HG03045 (cell line): ENCODE measurements at regions not wholly inside any gene's neighbourhood (a gene's known extent, or its start where the extent isn't known, plus 50 kb on each side); places are given as distances from the start of the nearest gene placed in this dataset.
"Not testable (repeated sequence)": the region's sequence is repeated elsewhere in the genome, so short reads cannot be mapped to it uniquely, and the experiment has no call there.

Source experiments
- ATAC-seq: cut with Tn5 transposase; IDR thresholded peaks from one replicate; pipeline ENCODE4 v1.9.1; 2021; ENCODE audit warnings: mild to moderate bottlenecking, moderate library complexity; ENCODE audit not compliant: unreplicated experiment

GRCh38 chr3:40878464-40878905 lies 320.8 kb upstream of the CTNNB1 start:
- ATAC-seq = no peak

DNA sequence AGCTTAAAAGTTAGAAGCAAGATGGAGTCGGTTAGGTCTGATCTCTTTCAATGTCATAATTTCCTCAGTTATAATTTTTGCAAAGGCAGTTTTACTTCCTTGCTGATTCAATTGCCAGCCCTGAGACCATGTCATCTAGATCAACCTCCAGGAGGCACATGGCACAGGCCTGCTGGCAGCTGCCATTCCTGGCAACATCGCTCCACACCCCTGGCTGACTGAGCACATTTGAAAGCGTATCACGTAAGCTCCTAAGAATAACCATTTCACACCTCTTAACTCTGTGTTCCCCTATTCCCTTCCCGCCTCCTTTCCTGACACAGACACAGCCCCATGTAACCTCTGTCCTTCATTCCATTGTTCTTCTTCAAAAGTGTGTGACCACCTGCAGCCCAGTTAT lies 313.9 kb upstream of the CTNNB1 start:
- ATAC-seq = no peak

DNA sequence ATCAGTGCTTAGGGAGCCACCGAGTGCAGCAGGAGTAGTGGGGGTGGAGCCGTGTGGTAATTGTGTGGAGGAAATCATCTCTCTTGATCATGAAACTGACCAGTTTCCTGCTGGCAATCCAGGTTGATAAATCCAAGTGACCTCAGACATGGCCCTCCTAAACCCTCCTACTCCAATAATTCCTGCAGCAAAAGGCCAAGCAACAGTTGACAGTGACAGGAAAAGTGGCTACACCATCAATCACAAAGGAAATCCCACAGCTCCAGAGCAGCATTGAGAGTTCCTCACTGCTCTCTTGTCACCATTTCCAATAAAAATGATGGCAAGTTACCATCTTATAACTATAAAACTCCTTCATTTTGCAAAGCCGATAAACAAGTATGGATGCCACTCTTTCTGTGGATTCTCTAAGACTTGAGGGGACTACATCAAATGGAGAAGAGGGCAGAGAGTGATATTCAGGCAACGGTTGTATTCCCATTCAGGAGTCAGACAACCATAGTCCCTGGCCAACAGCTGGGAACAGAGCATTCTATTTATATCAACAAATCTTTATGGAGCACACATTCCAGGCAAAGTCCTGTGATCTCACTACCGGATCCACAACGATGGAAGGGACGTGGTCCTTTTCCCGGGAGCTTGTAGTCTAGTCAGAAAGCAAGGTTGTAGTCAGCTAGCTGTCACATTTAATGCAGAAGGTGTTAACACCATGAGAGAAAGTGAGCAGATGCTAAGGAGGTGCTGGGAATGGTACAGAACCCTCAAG lies 312.5 kb upstream of the CTNNB1 start:
- ATAC-seq = no peak

GRCh38 chr3:40891186-40891585 lies 308.1 kb upstream of the CTNNB1 start:
- ATAC-seq = no peak

GRCh38 chr3:40895109-40895508 lies 304.2 kb upstream of the CTNNB1 start:
- ATAC-seq = no peak

DNA sequence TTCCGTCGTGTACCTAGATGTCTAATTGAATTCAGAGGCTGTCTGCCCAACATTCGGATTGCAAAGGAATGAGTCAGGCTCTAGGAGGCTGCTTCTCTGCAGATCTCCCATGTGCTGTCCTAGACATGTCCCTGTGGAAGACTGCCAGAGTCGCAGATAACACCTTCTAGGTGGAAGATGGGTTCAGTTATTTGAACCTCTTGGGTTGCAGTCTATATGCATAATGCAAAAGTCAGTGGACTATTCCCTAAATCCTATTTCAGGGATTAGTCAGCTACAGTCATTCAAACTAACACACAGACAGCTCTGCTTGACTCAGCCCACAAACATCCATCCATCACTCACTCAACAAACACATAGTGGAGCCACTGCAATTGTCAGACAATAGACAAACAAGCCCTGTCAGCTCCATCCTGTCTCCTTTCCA lies 300.0 kb upstream of the CTNNB1 start:
- ATAC-seq = no peak

GRCh38 chr3:40901298-40901697 lies 298.0 kb upstream of the CTNNB1 start:
- no peak for ATAC-seq

DNA sequence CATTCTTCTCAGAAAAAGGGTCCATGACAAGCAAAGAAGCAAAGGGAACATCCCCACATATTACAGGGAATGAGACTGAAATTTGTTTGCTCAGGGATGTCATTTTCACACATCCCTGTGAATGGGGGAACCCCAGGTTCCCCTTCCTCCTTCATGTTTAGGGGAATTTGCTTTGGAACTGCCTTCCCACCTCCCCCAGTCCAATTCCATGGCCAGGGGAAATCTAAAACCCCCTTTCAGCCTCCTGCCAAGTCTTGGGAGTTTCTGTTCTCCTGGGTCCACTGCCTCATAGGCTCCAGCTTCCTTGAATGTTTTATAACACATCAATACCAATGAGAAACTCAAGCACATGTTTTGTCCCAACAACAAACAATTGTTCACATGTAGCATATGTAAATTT lies 297.5 kb upstream of the CTNNB1 start:
- no peak for ATAC-seq

DNA sequence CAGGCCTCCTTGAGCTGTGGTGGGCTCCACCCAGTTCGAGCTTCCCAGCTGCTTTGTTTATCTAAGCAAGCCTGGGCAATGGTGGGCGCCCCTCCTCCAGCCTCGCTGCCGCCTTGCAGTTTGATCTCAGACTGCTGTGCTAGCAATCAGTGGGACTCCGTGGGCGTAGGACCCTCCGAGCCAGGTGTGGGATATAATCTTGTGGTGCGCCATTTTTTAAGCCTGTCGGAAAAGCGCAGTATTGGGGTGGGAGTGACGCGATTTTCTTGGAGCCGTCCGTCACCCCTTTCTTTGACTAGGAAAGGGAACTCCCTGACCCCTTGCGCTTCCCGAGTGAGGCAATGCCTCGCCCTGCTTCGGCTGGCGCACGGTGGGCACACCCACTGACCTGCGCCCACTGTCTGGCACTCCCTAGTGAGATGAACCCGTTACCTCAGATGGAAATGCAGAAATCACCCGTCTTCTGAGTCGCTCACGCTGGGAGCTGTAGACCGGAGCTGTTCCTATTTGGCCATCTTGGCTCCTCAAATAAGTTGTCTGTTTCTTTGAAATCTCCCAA lies 291.3 kb upstream of the CTNNB1 start:
- ATAC-seq = not testable (repeated sequence)

DNA sequence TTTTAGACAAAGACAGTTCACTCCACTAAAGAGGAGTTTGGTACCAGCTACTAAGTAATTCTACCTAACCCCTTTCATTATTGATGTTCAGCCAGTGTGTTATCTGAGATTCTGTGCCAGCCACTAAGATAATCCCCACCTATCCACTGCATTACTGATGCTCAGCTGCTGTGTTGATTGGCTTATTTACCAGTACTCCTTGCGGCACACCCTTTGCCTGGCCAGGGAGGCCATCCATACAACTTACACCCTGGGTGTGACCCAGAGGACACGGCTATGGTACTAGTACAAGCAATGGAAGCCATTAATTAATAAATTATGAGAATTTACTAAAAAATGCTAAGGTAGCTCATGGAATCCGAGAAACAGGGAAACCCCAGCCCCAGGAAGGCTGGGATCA lies 290.7 kb upstream of the CTNNB1 start:
- no peak for ATAC-seq

DNA sequence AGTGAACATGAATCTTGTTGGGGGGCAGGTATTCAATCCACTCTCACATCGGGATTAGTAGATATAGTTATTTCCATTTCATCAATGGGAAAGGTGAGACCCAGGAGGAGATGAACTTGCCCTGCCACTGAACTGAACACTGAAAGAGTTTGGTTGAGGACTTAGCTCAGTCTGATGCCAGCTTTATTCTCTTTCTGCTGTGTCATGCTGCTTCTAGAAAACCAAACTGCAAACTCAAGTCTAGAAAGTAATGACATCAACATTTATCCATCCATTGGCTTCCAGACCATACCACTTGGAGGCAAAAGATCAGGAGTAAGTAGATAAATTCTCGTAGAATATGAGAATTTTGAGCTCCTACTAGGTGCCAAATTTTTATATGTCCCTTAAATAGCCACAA lies 288.0 kb upstream of the CTNNB1 start:
- ATAC-seq = no peak

GRCh38 chr3:40911928-40912327 lies 287.4 kb upstream of the CTNNB1 start:
- no peak for ATAC-seq

- ATAC-seq = no peak
Measured at GRCh38 chr3:40912461-40912860, 286.8 kb upstream of the CTNNB1 start.

- ATAC-seq = no peak
Measured at GRCh38 chr3:40913192-40913591, 286.1 kb upstream of the CTNNB1 start.

DNA sequence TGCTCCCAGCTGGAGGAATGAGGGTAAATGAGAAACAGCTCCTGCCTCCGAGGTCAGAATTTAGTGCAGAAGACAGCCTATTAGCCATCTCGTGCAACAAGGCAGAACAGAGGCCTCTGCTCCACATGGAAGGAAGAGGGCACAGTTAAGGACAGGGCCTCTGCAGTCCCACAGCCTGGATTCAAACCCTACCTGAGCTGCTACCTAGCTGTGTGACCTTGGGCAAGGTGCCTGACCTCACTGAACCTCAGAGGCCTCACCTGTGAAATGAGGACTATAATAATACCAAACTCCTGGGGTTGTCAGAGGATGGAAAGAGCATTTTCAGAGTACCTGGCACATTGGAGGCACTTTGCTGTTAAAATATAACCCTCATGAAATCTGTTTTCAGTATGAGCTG lies 285.7 kb upstream of the CTNNB1 start:
- ATAC-seq = no peak

DNA sequence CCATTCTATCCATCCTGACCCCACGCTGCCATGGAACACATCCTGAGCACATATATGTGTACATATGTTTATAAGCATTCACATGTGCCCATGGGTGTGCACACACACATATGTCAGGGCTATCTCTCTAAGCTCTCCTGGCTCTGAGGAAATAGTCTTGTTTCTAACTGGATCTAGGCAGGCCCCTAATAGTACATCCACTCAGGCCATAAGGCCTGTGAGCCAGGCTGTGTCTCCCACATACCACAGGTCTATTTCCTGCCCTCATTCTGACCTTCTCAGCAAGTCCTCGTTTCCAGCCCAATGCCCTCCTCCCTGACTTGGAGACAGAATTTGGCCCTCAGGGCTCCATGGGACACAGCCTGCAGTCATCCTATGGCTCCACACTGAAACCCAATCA lies 284.8 kb upstream of the CTNNB1 start:
- ATAC-seq = no peak

- no peak for ATAC-seq
Measured at GRCh38 chr3:40915346-40915865, 283.9 kb upstream of the CTNNB1 start.

- ATAC-seq = no peak
Measured at GRCh38 chr3:40920041-40920440, 279.3 kb upstream of the CTNNB1 start.

DNA sequence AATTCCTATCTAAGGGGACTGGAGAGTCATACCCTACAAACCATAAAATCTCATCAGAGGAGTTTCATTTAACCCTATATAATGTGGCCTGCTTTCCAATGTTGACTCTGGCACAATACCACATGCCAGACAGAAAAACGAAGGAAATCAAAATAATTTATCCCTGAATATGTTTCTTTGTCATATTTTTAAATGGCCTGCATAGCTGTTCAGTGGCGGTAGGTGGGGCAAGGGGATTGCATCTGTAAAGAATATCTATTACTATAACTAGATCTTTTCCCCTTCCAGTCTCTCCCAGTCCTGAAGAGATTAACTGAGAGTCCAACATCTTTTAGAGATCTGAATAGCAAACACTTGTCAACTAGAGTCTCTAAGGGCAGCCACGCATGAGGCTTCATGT lies 278.1 kb upstream of the CTNNB1 start:
- no peak for ATAC-seq

DNA sequence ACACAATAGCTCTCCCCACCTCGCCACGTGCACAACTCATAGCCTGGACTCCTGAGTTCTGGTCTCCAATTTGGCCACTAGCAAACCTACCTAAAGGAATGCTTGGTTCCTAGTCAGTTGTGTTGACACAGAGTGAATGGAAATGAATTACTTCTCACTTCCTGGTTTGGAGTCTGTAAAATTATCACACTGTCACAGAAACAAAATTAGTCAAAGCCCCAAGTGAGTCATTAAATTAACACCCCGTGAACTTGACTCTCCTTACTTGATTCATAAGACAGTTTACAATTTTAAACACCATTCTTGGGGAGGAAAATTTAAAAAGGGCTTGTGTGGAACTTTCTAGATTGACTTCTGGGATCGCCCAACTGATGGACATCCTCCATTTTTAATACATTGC lies 276.2 kb upstream of the CTNNB1 start:
- no peak for ATAC-seq

- ATAC-seq = no peak
Measured at GRCh38 chr3:40923651-40924050, 275.7 kb upstream of the CTNNB1 start.

- ATAC-seq = no peak
Measured at GRCh38 chr3:40924559-40925141, 274.7 kb upstream of the CTNNB1 start.
